ENCODE measurements at regions not wholly inside any gene's neighbourhood (a gene's known extent, or its start where the extent isn't known, plus 50 kb on each side); places are given as distances from the start of the nearest gene placed in this dataset.

GRCh38 chr6:148274809-148275208, 67.8 kb upstream of the SASH1 start:
- no peaks in the 10 kb centered on the region for H3K36me3 Mint-ChIP-seq
- no peak for DNase-seq
- Histone ChIP-seq H3K4me2 (replicated peaks; ENCODE audit: extremely low read depth, low read length, poor library complexity, severe bottlenecking) (no peak overlapping the region), H3K27me3 (ENCODE audit: control insufficient read depth in 2 of 2, insufficient read depth in 2 of 2, low read length in 2 of 2) (no peaks in the 10 kb centered on the region), H3K79me2 (ENCODE audit: insufficient read depth, low read length) (no peaks in the 10 kb centered on the region), H4K20me1 (ENCODE audit: insufficient read depth, low read length) (no peaks in the 10 kb centered on the region), H3K4me1 (ENCODE audit: control insufficient read depth in 1 of 2, insufficient read depth in 2 of 2, low read length in 2 of 2) (no peaks in the 10 kb centered on the region), H3K4me3 (replicated peaks in 1 of 3; ENCODE audit: low read depth in 2 of 3, low read length in 3 of 3) (no peak overlapping the region), H3K9ac (ENCODE audit: insufficient read depth, low read length, poor library complexity, severe bottlenecking) (no peak overlapping the region), H3K9me3 (replicated peaks in 1 of 2; ENCODE audit: control insufficient read depth in 1 of 2, insufficient read depth in 1 of 2, low read length in 2 of 2) (no peaks in the 10 kb centered on the region), H2AFZ (ENCODE audit: insufficient read depth, low read depth, low read length, poor library complexity, severe bottlenecking) (no peak overlapping the region), H3K27ac (ENCODE audit: low read depth in 1 of 2, low read length in 2 of 2) (no peak overlapping the region), H3K36me3 (replicated peaks in 1 of 2; ENCODE audit: control insufficient read depth in 1 of 2, insufficient read depth in 2 of 2, low read length in 2 of 2) (no peaks in the 10 kb centered on the region)
- H3K4me3 Mint-ChIP-seq, result no peak overlapping the region
- H3K4me1 Mint-ChIP-seq, result no peaks in the 10 kb centered on the region
- no peak overlapping the region for H3K27ac Mint-ChIP-seq
- 60% methylated on average over 1 of the region's 2 CpGs for WGBS (ENCODE audit: insufficient coverage)
- TF ChIP-seq CTCF (IDR thresholded peaks at IDR 0.05), result no peak
- H3K27me3 Mint-ChIP-seq (ENCODE audit: low read depth in 3 of 3), result peaks cover 5 to 13% (median 5%) of the 10 kb centered on the region in 3 donors
- peaks cover 0 to 6% (median 0%) of the 10 kb centered on the region in 7 donors for H3K9me3 Mint-ChIP-seq
- intact Hi-C loops (cut with micrococcal nuclease), result no loop called here

GRCh38 chr6:148285205-148285604, 57.4 kb upstream of the SASH1 start:
- no peaks in the 10 kb centered on the region for H3K27me3 ChIP-seq (ENCODE audit: control insufficient read depth in 2 of 2, insufficient read depth in 2 of 2, low read length in 2 of 2)
- Mint-ChIP-seq H3K27me3 (ENCODE audit: low read depth in 3 of 3) (peaks cover 7 to 9% (median 7%) of the 10 kb centered on the region in 3 donors), H3K36me3 (no peaks in the 10 kb centered on the region), H3K4me1 (no peaks in the 10 kb centered on the region), H3K4me3 (no peak overlapping the region), H3K27ac (no peak overlapping the region), H3K9me3 (peaks cover 0 to 5% (median 0%) of the 10 kb centered on the region in 7 donors)
- H3K9ac ChIP-seq (ENCODE audit: insufficient read depth, low read length, poor library complexity, severe bottlenecking), result no peak overlapping the region
- H2AFZ ChIP-seq (ENCODE audit: insufficient read depth, low read depth, low read length, poor library complexity, severe bottlenecking), result no peak overlapping the region
- H3K79me2 ChIP-seq (ENCODE audit: insufficient read depth, low read length), result no peaks in the 10 kb centered on the region
- no peak for TF ChIP-seq CTCF (IDR thresholded peaks at IDR 0.05)
- no peaks in the 10 kb centered on the region for H3K9me3 ChIP-seq (replicated peaks in 1 of 2; ENCODE audit: control insufficient read depth in 1 of 2, insufficient read depth in 1 of 2, low read length in 2 of 2)
- H4K20me1 ChIP-seq (ENCODE audit: insufficient read depth, low read length), result no peaks in the 10 kb centered on the region
- H3K36me3 ChIP-seq (replicated peaks in 1 of 2; ENCODE audit: control insufficient read depth in 1 of 2, insufficient read depth in 2 of 2, low read length in 2 of 2), result no peaks in the 10 kb centered on the region
- intact Hi-C loops (cut with micrococcal nuclease), result no loop called here
- no peak for DNase-seq
- H3K4me1 ChIP-seq (ENCODE audit: control insufficient read depth in 1 of 2, insufficient read depth in 2 of 2, low read length in 2 of 2), result no peaks in the 10 kb centered on the region
- no peak overlapping the region for H3K27ac ChIP-seq (ENCODE audit: low read depth in 1 of 2, low read length in 2 of 2)
- no peak overlapping the region for H3K4me3 ChIP-seq (replicated peaks in 1 of 3; ENCODE audit: low read depth in 2 of 3, low read length in 3 of 3)
- H3K4me2 ChIP-seq (replicated peaks; ENCODE audit: extremely low read depth, low read length, poor library complexity, severe bottlenecking), result no peak overlapping the region
- no CpG with 5 or more reads among the region's 2 CpGs for WGBS (ENCODE audit: insufficient coverage)
